Calu3 (cell line): ENCODE measurements at regions not wholly inside any gene's neighbourhood (a gene's known extent, or its start where the extent isn't known, plus 50 kb on each side); places are given as distances from the start of the nearest gene placed in this dataset.
A peak's percentile ranks its signal among the peaks of the same experiment; 100 is the strongest.

Experiments
- BruUV-seq: library from RNA; stranded (reverse); fragments of 400-500 nt; replicated peaks from 2 replicates; lab custom pipeline; 2021; lab: Mats Ljungman, UMichigan
- CTCF ChIA-PET: fragments of 300-600 bp; sonication (Branson Sonifier 250); formaldehyde crosslinking; loops from one replicate; lab custom pipeline; 2022; ENCODE audit warnings: antibody characterized with exemption; lab: Charles Lee
- DNase-seq: peaks from one replicate; pipeline ENCODE4 v3.0.0; 2022
- H3K27ac Mint-ChIP-seq: one replicate; pipeline ENCODE4 v1.8.0; 2022; ENCODE audit warnings: mixed read lengths; ENCODE audit not compliant: unreplicated experiment
- H3K27me3 Mint-ChIP-seq: one replicate; pipeline ENCODE4 v1.8.0; 2022; ENCODE audit warnings: mixed read lengths; ENCODE audit not compliant: unreplicated experiment
- H3K36me3 Mint-ChIP-seq: one replicate; pipeline ENCODE4 v1.8.0; 2022; ENCODE audit warnings: mild to moderate bottlenecking, moderate library complexity, mixed read lengths; ENCODE audit not compliant: insufficient read depth, unreplicated experiment
- H3K4me1 Mint-ChIP-seq: one replicate; pipeline ENCODE4 v1.8.0; 2022; ENCODE audit warnings: mild to moderate bottlenecking, low read depth, mixed read lengths; ENCODE audit not compliant: unreplicated experiment
- H3K4me3 Mint-ChIP-seq: one replicate; pipeline ENCODE4 v1.8.0; 2022; ENCODE audit warnings: mild to moderate bottlenecking, low read depth, moderate library complexity, mixed read lengths; ENCODE audit not compliant: unreplicated experiment
- H3K9me3 Mint-ChIP-seq: one replicate; pipeline ENCODE4 v1.8.0; 2022; ENCODE audit warnings: low read depth, mixed read lengths; ENCODE audit not compliant: unreplicated experiment
- intact Hi-C: fragments of 100-400 bp; cut with micrococcal nuclease; formaldehyde crosslinking; loops from one replicate; pipeline ENCODE4 v1.10.0; 2022; ENCODE audit not compliant: unreplicated experiment
- TF ChIP-seq, protein P1 (sequence below): fragments of 200-600 bp; IDR thresholded peaks from one replicate; pipeline ENCODE4 v1.8.0; 2022; ENCODE audit warnings: antibody characterized with exemption; ENCODE audit not compliant: unreplicated experiment

DNA sequence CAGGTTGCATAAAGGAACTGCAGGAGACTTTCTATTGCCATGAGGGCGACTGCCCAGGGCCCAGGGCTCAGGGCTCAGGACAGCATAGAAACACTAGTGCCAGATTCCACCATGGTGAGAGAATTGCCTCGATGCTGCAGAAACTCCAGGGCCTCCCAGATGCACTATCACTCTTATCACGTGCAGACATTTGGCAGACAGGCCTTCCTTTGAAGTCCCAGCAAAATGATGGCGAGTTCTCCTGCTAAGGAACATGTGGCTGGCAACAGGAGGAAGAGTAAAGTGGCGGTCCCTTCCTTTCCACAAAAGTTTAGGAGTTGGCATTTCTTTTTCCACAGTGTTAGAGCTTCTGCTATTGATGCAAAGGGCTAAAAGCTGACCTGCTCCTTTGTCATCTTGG lies 214.0 kb upstream of the LNX1 start:
- H3K9me3 Mint-ChIP-seq = no peaks in the 10 kb centered on the region
- DNase-seq = no peak
- no peak overlapping the region for H3K27ac Mint-ChIP-seq
- CTCF ChIA-PET = interaction anchor here (1.1 kb wide), 1 partner anchor 99 kb away, joined by 6 read pairs; no protein-coding TSS in a partner anchor
- TF ChIP-seq, protein P1, sequence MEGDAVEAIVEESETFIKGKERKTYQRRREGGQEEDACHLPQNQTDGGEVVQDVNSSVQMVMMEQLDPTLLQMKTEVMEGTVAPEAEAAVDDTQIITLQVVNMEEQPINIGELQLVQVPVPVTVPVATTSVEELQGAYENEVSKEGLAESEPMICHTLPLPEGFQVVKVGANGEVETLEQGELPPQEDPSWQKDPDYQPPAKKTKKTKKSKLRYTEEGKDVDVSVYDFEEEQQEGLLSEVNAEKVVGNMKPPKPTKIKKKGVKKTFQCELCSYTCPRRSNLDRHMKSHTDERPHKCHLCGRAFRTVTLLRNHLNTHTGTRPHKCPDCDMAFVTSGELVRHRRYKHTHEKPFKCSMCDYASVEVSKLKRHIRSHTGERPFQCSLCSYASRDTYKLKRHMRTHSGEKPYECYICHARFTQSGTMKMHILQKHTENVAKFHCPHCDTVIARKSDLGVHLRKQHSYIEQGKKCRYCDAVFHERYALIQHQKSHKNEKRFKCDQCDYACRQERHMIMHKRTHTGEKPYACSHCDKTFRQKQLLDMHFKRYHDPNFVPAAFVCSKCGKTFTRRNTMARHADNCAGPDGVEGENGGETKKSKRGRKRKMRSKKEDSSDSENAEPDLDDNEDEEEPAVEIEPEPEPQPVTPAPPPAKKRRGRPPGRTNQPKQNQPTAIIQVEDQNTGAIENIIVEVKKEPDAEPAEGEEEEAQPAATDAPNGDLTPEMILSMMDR = no peak
- no peaks in the 10 kb centered on the region for H3K36me3 Mint-ChIP-seq
- no peak overlapping the region for H3K4me3 Mint-ChIP-seq
- no TSS peak for BruUV-seq
- intact Hi-C loops = no loop called here
- no peaks in the 10 kb centered on the region for H3K4me1 Mint-ChIP-seq
- peaks cover 36% of the 10 kb centered on the region for H3K27me3 Mint-ChIP-seq

DNA sequence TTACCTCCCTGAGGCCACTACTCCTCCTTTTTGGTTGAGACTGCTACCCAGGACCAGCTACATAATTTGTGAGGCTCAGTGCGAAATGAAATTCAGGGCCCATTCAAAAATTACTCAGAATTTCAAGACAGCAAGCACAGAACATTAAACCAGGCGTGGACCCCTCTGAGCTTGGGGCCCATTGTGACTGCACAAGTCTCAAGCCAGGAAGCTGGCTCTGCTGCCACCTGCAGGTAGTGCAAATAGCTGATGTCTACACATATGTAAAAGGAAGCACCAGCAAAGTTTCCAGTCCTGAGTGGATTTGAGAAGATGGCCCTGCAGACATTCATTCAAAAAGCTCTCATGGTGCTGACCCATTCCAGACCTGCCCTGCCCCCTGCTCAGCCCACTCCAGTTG lies 213.4 kb upstream of the LNX1 start:
- TF ChIP-seq, protein P1 = no peak
- CTCF ChIA-PET = interaction anchor here (1.1 kb wide), 1 partner anchor 98 kb away, joined by 6 read pairs; no protein-coding TSS in a partner anchor
- intact Hi-C loops = loop anchor here (5.0 kb wide), 2 partner anchors 312 to 607 kb away; no protein-coding TSS in a partner anchor
- H3K27me3 Mint-ChIP-seq = peaks cover 40% of the 10 kb centered on the region
- no peaks in the 10 kb centered on the region for H3K4me1 Mint-ChIP-seq
- H3K9me3 Mint-ChIP-seq = no peaks in the 10 kb centered on the region
- H3K36me3 Mint-ChIP-seq = no peaks in the 10 kb centered on the region
- no peak overlapping the region for H3K27ac Mint-ChIP-seq
- no TSS peak for BruUV-seq
- peak; percentile 54 for DNase-seq
- H3K4me3 Mint-ChIP-seq = no peak overlapping the region

DNA sequence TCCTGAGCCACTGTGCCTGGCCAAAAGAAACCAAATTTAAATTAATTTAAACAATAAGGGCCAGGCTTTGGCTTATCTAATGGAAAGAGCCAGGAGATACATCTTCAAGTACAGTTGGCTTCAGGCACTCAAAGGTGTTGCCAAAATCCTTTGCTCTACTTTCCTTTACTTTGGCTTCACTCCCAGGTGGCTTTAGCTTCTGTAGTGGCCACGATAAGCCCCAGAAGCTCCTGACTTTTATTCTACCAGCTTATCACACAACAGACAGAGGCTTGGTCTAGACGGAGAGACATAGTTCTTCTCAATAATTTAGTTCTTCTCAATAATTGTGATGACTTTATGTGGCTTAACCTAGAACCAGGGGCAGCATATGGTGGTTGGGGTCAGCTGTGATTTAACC lies 211.2 kb upstream of the LNX1 start:
- no peaks in the 10 kb centered on the region for H3K36me3 Mint-ChIP-seq
- CTCF ChIA-PET = no interaction called here
- H3K27me3 Mint-ChIP-seq = peaks cover 41% of the 10 kb centered on the region
- intact Hi-C loops = loop anchor here (5.0 kb wide), 2 partner anchors 310 to 605 kb away; no protein-coding TSS in a partner anchor
- no peaks in the 10 kb centered on the region for H3K4me1 Mint-ChIP-seq
- no peaks in the 10 kb centered on the region for H3K9me3 Mint-ChIP-seq
- H3K27ac Mint-ChIP-seq = no peak overlapping the region
- no peak for DNase-seq
- TF ChIP-seq, protein P1 = no peak
- no TSS peak for BruUV-seq
- no peak overlapping the region for H3K4me3 Mint-ChIP-seq

DNA sequence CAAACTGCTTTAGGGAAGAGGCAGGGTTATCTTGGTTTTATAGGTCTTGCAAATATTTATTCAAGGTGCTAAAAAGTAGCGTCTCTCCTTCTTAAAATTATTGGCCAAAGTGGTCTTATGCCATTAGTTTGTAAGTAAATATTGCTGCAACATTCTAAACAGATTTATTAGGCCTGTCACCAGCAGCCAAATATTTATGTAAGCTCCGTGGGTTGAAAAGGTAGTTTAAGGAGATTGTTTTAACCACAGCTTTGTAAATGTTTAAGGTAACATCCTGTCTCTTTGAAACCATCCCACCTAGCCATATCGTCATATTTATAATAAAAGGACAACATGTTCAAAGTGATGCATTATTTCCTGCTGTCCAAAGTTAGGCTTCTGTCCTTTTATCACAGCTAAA lies 210.1 kb upstream of the LNX1 start:
- Mint-ChIP-seq H3K4me3 (no peak overlapping the region), H3K27me3 (peaks cover 30% of the 10 kb centered on the region), H3K27ac (no peak overlapping the region), H3K36me3 (no peaks in the 10 kb centered on the region), H3K4me1 (no peaks in the 10 kb centered on the region), H3K9me3 (no peaks in the 10 kb centered on the region)
- CTCF ChIA-PET = no interaction called here
- DNase-seq = no peak
- BruUV-seq = no TSS peak
- intact Hi-C loops = loop anchor here (5.0 kb wide), 2 partner anchors 309 to 604 kb away; no protein-coding TSS in a partner anchor
- TF ChIP-seq, protein P1 = no peak
